GM18511 (cell line): ENCODE measurements at regions not wholly inside any gene's neighbourhood (a gene's known extent, or its start where the extent isn't known, plus 50 kb on each side); places are given as distances from the start of the nearest gene placed in this dataset.
A peak's percentile ranks its signal among the peaks of the same experiment; 100 is the strongest.
"Not testable (repeated sequence)": the region's sequence is repeated elsewhere in the genome, so short reads cannot be mapped to it uniquely, and the experiment has no call there.

Experiments used
- ATAC-seq: cut with Tn5 transposase; IDR thresholded peaks from one replicate; pipeline ENCODE4 v1.9.1; 2021; ENCODE audit warnings: mild to moderate bottlenecking, moderate library complexity; ENCODE audit not compliant: unreplicated experiment

DNA sequence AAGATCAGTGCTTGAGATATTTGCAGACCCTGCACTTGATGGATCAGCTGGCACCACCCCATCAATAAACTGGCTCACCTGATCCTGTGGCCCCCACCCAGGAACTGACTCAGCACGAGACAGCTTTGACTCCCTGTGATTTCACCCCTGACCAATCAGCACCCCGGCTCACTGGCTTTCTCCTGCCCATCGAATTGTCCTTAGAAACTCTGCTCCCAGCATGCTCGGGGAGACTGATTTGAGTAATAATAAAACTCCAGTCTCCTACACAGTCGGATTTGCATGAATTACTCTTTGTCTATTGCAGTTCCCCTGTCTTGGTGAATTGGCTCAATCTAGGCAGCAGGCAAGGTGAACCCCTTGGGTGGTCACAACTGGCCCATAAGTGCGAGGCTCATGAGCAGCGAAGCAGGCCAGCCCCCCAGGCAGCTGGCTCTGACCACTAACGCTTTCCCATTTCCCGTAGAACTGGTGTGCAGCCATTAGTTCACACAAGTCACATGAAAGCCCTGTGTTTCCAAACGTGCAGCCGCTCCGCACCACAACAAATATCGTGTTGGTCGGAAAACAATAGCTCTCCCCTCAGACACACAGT lies 79.6 kb downstream of the RSPH3 start:
- ATAC-seq: no peak

DNA sequence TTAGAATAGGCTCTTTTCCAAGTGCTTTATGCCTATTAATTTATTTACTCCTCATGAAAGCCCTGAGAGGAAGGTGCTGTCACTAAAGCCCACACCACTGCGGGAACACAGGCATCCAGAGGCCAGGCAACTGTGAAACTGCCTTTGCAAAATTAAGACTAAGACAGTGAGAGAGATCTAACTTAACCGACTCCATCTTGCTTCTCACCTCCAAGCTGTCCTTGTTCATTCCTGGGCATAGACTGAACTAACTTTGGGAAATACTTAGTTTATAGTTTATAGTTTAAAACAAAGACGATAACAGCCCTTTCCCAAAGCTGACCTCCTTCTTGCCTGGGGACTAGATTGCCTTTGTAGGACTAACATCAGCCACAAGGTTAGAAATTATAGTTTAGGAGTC lies 80.1 kb downstream of the RSPH3 start:
- no peak for ATAC-seq

DNA sequence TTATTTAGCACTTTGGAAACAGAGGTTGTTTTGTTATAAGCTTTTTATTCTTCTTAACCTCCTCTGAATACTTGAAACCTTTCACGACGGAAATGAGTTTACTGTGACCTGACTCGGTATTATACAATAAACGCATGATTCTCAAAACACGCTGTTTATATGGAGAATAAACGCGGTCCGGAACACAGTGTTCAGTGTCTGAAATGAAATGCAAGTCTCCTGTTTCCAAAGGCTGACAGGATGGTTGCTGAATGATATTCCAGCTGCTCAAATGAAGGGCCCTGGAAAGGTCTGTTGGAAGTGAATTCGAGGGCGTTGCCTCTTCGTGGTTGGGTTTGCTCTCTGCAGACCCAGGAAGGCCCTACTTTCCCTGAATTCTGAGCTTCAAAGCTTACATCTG lies 83.4 kb downstream of the RSPH3 start:
- no peak for ATAC-seq

DNA sequence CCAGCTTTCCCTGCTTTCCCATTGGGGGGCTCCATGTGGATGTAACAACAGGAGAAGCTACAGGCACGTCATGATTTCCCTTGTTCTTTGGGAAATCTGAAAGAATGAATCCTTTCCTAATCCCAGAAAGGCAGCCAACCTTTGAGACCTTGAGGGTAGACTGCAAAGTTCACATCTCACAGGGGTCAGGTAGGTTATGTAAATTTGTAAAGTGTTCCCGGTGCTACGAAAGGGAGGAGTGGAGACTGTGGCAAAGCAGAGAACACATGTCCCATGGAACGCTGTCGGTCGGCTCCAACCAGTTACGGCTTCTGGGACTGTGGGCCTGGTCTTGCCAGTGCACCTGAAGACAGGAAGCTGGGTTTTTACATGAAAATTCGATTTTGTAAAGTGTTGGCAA lies 85.1 kb downstream of the RSPH3 start:
- ATAC-seq: no peak

DNA sequence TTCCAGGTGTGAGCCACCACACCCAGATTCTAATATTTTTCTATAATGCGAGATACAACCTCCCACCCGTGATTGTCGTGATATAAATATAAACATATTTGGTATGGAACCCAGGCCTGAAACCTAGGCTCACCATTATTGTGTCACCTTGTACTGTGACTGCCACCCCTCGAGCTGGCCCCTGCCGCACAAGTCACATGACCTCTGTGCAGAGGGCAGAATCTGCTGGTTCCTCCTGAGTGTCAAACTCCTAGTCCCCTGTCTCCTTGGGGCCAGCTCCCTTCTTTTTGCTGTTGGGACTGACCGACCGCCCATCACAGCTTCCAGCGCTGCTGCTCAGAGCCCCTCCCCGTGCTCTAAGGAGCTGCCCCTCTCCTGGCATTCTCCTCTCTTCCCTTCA lies 86.4 kb downstream of the RSPH3 start:
- no peak for ATAC-seq

DNA sequence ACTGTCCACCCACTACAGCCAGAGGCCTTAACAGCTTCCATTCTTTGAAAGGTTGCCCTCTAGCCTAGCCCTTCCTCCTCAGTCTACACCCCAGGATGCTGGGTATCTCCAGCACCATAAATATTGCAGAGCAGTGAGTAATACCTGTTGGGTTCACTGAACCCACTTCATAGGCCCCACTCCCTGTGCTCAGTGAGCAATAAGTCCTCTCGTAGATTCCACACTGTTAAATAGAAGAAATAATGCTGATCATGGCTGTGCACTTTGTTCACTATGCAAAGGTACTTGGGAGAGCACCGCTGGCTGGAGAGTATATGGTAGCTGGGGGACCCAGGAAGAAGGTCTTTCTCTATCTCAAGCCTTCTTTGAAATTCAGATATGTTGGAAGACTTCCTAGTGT lies 87.3 kb downstream of the RSPH3 start:
- ATAC-seq: no peak

DNA sequence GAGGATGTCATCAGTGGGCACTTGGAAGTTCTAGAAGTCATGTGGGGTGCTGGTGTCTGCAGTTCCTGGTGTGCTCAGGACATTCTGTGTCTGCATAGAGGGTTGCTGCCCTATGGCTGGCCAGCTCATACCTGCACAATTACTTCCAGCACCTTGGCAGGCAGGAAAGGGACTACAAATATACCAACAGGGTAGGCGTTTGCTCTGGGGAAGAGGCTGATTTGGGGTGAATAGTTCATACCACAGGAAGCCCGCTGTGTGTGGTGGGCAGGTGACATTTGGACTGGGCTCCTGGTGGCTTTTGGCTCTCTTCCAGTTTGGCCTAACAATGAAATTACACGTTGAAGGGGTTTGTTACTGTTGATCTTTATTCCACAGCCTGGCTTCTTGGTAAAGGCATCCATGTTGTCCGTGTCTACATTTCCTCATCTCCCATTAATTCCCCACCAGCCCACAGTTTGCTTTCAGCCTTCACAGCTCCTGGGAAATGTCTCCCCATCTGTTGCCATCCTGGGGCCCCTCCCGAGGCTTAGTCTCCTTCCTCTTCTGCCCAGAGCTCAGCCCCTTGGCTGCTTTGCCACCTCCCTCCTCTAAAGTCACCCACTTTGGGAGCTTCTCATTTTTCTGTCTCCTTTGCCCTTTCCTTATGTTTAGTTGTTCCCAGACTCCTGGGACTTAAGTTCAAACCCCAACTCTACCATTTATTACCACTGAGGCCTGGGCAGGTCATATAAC lies 88.1 kb downstream of the RSPH3 start:
- peak; percentile 43 for ATAC-seq

DNA sequence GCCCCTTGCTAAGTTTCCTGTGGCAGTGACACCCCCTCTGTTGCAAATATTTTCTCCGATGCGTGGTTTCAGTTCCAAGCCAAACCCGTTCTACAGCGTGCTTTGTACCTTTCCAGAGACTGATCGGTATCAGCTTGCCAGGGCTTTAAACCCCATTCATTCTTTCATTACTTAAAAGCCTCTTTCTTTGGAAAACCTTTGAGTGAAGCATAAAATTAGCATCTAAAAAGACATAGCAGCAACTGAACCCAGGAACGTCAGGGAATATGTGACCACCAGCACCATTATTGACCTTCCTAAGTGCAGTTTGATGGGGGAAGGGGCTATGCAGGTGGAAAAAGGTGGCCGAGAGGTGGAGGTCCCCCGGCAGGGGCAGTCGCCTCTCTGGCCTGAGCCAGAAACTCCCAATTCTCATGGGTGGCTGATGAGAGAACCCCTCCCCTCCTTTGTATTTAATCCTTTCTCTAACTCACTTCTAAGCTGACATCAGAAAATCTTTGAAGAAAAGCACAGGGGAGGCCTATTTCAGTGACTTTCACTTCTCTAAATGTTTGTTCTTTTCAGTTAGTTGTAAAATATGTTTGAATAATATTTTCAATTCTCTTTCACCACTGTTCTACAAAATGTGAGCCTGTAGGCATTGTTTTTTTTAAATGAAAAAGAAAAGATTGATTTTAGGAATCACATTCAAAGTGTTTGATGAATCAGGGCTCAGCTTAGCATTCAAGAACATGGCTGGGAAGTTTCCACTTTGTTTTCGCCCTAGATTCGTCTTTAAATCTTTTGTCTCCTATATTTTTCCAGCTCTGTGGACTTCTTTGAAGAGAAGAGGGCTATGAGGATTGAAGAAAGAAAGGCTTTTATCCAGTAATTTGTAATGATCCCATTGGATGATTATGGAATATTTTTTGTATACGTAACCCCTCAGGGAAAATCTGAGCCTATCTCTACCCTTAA lies 89.2 kb downstream of the RSPH3 start:
- ATAC-seq: peak; percentile 82

DNA sequence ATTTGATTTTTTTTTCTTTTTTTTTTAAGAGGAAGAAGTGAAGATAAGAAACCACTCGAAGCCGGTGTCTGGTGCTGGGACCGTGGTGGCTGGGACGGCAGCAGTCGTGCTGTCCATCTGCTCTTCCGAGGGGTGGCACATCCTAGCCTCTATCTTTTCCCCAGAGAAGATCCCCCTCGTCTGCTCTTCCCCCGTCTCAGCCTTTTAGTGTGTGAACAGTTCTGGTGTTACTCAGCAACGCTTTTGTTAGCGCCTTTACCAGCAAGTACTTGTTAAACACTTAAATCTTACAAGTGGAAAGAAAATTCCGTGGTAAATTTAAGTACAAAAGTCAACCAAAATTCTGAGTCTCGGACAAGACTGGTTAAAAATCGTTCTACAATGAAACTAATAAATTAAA lies 90.1 kb downstream of the RSPH3 start:
- ATAC-seq: no peak

DNA sequence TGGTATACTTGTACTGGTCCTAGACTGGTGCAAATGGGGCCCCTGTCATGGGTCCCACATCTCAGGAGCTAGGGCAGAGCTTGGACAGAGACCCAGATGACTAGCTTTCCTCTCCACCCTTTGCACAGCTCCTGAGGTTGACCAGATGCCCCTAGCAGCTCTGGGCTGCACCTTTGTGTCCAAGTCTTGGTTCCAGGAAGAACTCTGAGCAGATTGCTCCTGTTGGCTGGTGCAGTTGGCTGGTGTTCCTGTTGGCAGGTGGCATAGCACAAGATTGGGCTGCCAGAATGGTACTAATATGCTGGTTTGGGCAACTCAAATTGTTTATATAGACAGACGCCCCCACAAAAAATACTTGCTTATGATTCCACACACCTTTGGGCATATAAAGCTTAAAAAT lies 89.4 kb upstream of the EZR start:
- no peak for ATAC-seq

DNA sequence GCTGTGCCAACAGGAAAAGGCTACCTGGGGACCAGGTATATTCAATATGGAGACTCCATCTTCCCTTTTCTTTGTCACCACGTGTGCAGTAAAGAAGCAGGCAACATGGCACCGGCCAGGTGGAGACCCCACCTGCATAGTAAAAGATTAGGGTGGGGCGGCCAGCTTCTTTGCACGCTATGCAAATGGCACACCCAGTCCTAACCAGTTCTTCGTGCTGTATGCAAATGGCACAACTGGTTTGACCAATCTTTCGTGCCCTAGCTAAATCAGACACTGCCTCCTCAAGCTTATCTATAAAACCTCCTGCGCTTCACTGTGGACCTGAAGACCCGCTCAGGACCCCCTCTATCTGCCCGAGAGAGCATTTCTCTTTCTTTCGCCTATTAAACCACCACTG lies 88.8 kb upstream of the EZR start:
- no peak for ATAC-seq

DNA sequence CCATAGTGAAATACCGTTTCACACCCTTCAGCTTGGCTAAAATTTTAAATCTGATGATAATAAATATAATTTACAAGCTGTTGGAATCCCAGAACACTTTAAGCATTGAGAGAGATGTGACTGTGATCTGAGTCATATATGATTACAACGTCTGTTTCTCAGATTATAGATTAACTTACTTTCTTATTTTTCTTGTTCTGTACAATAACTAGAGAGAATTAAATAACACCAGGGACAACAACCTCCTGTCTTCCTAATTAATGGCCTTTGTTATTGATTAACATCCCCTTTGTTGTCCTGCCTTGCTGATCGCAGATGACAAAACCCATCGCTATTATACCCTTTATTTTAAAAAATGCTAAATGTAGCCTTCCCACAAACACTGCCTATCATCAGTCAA lies 87.8 kb upstream of the EZR start:
- ATAC-seq: no peak

DNA sequence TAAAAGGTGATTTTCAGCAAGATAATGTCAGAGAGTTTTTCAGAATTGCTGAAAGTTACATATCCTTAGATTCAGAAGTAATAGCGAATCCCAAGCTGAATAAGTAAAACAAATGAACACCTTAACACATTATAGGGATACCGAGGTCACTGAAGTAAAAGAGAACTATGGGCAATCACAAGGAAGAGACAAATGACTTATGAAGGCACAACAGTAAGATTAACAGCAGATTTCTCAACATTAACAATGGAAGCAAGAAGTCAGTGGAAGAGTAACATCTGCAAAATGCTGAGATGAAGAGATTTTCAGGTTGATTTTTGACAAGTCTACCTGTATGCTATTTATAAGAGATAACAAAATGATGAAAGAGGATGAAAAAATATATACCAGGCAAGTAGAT lies 86.1 kb upstream of the EZR start:
- no peak for ATAC-seq

DNA sequence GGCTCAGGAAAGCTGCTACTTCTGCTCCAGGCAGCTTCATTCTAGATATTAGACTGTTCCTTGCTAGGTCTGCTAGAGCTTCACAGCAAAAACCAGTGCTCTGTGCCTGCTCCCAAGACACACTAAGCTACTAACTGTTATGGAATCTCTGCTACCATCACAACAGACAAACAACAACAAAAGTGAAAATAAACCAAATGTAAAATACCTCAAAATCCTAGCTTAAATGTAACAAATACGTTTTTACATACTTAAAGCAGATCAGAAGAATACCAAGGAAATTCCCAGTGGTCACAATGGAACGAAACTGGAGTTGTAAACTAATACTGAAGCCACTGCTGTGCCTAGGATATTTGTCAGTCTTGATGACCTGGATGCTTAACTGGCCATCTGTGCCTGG lies 84.6 kb upstream of the EZR start:
- no peak for ATAC-seq

DNA sequence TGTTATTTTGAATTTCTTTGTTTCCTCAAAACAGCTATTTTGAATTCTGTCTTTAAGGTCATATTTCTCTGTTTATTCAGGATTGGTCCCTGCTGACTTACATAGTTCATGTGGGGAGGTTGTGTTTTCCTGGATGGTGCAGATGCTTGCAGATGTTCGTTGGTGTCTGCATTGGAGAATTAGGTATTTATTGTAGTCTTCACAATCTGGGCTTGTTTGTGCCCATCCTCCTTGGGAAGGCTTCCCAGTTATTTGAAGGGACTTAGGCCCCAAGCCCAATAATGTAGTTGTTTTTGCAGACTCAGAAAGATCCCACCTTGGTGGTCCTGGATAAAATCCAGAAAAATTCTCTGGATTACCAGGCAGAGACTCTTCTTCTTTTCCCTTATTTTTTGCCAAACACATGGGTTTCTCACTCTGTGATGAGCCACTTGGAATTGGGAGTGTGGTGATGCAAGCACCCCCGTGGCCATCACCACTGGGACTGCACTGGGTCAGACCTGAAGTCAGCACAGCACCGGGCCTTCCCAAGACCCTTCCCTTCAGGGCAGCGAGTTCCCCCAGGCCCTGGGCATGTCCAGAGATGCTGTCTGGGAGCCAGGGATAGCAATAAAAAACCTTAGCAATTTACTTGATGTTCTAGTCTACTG lies 81.6 kb upstream of the EZR start:
- no peak for ATAC-seq

DNA sequence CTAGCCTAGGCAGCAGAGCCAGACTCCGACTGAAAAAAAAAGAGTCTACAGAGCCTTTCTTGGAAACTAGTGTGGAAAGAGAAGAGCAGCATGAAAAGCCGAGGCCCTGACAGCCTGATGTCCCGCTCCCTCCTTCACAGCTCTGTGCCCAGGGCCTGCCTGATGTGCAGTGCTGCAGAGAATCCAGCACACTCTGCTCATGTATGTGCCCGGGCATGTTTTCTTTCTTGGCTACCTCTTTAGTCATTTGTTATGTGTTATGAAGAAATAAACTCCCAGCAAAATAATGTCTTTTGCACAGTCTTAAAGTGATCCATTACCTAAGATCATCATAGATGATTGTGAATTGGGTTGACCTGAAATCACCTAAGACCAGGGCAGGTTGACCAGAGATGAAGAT lies 78.1 kb upstream of the EZR start:
- no peak for ATAC-seq

DNA sequence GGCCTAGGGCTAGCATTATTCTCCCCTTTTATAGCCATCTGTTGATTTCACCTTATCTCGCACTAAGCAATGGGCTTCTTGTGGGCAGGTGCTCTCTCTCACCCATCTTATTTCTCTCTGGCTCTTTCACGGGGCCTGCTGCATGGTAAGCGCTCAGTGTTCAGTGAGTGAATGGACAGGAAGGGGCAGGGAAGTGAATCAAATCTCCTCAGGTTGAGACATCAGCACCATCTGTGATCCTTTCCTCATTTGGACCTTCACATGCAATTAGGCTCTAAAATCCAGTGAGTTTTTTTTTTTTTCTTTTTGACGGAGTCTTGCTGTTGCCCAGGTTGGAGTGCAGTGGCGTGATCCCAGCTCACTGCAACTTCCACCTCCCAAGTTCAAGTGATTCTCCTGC lies 76.5 kb upstream of the EZR start:
- ATAC-seq: no peak

DNA sequence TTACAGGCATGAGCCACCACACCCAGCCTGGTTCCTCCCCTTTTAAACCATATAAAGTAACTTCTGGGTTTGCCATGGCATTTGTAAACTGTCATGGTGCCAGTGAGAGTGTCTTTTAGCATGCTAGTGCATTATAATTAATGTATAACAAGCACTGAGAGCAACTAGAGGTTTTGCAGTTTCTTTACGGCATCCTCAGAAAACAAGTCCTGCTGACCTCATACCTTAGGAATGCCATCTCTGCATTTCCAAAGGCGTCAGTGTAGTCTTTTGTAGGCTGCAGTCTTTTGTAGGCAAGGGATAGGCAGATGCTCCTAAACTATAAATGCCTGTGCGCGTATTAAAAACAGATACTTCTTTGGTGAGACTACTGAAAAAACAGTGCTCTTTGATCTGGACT lies 75.0 kb upstream of the EZR start:
- no peak for ATAC-seq

DNA sequence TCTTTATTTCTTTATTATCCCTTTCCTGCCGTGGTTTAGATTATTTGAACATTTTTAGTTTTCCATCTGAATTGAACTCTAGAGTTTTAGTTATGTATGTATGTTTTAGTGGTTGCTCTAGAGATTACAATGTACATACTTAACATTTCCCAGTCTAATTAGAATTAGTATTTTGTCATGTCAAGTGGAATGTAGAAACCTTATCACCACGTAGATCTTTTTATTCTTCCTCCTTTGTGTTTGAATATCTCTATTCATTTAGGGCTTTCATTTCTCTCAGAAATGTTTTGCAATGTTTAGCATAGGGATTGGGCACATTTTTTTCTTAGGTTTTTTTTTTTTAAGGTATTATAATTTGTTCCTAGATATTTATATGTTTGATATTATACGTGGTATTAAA lies 73.1 kb upstream of the EZR start:
- no peak for ATAC-seq

DNA sequence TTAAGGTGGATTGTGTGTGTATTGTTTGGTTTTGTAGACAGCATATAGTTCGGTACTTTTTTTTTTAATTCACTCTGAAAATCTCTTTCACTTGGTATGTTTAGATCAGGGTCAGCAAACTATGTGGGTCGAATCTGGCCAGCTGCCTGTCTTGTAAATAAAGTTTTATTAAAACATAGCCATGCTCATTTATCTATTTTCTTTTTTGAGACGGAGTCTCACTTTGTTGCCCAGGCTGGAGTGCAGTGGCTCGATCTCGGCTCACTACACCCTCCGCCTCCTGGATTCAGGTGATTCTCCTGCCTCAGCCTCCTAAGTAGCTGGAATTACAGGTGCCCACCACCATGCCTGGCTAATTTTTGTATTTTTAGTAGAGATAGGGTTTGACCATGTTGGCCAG lies 72.4 kb upstream of the EZR start:
- not testable (repeated sequence) for ATAC-seq

DNA sequence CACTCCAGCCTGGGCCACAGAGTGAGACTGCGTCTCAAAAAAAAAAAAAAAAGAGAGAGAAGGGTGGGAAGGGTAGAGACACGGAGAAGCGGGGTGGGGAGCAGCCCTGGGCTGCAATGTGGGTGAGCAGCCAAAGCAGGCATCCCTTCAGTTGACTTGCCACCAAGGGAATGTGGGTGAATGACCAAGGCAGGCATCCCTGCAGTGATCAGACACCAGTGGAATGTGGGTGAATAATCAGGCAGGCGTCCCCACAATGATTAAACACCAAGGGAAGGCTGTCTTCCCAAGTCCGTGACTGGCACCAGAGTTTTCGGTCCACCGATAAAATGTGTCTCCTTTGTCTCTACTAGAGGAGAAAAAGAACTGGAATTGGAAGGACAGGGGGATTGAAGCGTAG lies 69.0 kb upstream of the EZR start:
- ATAC-seq: not testable (repeated sequence)
